ENCODE measurements at regions not wholly inside any gene's neighbourhood (a gene's known extent, or its start where the extent isn't known, plus 50 kb on each side); places are given as distances from the start of the nearest gene placed in this dataset.

- FAIRE-seq (no peak), ATAC-seq (no peak), DNase-seq (ENCODE audit: low read depth, low spot score) (no peak)
- H3K36me3 ChIP-seq (ENCODE audit: control insufficient read depth in 2 of 2, insufficient read depth in 2 of 2, low read length in 1 of 2): no peaks in the 10 kb centered on the region
- H3K27ac ChIP-seq (ENCODE audit: control insufficient read depth, insufficient read depth): no peak overlapping the region
- H3K4me1 ChIP-seq (ENCODE audit: control insufficient read depth, insufficient read depth, low read length): no peaks in the 10 kb centered on the region
- no peak overlapping the region for H3K9ac ChIP-seq (ENCODE audit: control insufficient read depth, insufficient read depth, low read length)
- no peaks in the 10 kb centered on the region; a peak in 1 of 4 replicates for H3K27me3 ChIP-seq (replicated peaks in 1 of 2; ENCODE audit: control insufficient read depth in 2 of 2, insufficient read depth in 2 of 2, low read length in 1 of 2)
- H3K4me2 ChIP-seq (ENCODE audit: control insufficient read depth, insufficient read depth): no peak overlapping the region
- no peak overlapping the region for H3K4me3 ChIP-seq
- ChIA-PET RAD21 (ENCODE audit: unreplicated experiment) (interaction anchor here (0.6 kb wide), 1 partner anchor 264 kb away, joined by 3 read pairs; no protein-coding TSS in a partner anchor), POLR2A (no interaction called here), SMC1A (ENCODE audit: uncharacterized antibody, unreplicated experiment) (no interaction called here), CTCF (no interaction called here)
- H2AFZ ChIP-seq (ENCODE audit: control insufficient read depth, low read depth, low read length): no peak overlapping the region
- H3K79me2 ChIP-seq (ENCODE audit: control insufficient read depth, insufficient read depth, low read length): no peaks in the 10 kb centered on the region
- TF ChIP-seq NRF1 (conservative IDR thresholded peaks at IDR 0.05; ENCODE audit: low read depth, low read length) (no peak), NR2F1 (conservative IDR thresholded peaks at IDR 0.05) (no peak), POLR2AphosphoS2 (IDR thresholded peaks at IDR 0.05; ENCODE audit: low read depth, low read length) (no peak), IRF5 (IDR thresholded peaks at IDR 0.05; ENCODE audit: borderline replicate concordance) (no peak), CREM (IDR thresholded peaks at IDR 0.05; ENCODE audit: low read depth) (no peak), HCFC1 (IDR thresholded peaks at IDR 0.05; ENCODE audit: low read length) (no peak), SKIL (IDR thresholded peaks at IDR 0.05; ENCODE audit: low read depth, poor library complexity, severe bottlenecking) (no peak), SRF (IDR thresholded peaks at IDR 0.05; ENCODE audit: low read depth in 2 of 2, low read length in 2 of 2) (no peak), CBX5 (IDR thresholded peaks at IDR 0.05; ENCODE audit: low read depth) (no peak)
- no peaks in the 10 kb centered on the region for H4K20me1 ChIP-seq (ENCODE audit: control insufficient read depth, insufficient read depth)
- intact Hi-C loops (cut with micrococcal nuclease; ENCODE audit: unreplicated experiment): no loop called here
- H3K9me3 ChIP-seq (replicated peaks; ENCODE audit: control insufficient read depth, insufficient read depth, low read length): no peaks in the 10 kb centered on the region
- 4% methylated on average over 3 of the region's 3 CpGs for WGBS (ENCODE audit: insufficient coverage, insufficient replicate concordance, low lambda C conversion rate, missing lambda C conversion rate)
- BruUV-seq (replicated peaks): no TSS peak
- in situ Hi-C loops (cut with MboI): no loop called here
Measured at GRCh38 chr4:137968956-137969678, 273.0 kb downstream of the SLC7A11 start.

Data from GM12878 (cell line).